ENCODE measurements at regions not wholly inside any gene's neighbourhood (a gene's known extent, or its start where the extent isn't known, plus 50 kb on each side); places are given as distances from the start of the nearest gene placed in this dataset.
"Not testable (repeated sequence)": the region's sequence is repeated elsewhere in the genome, so short reads cannot be mapped to it uniquely, and the experiment has no call there.

DNA sequence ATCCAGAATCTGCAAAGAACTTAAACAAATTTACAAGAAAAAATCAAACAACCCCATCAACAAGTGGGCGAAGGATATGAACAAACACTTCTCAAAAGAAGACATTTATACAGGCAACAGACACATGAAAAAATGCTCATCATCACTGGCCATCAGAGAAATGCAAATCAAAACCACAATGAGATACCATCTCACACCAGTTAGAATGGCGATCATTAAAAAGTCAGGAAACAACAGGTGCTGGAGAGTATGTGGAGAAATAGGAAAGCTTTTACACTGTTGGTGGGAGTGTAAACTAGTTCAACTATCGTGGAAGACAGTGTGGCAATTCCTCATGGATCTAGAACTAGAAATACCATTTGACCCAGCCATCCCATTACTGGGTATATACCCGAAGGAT lies 121.4 kb upstream of the RGS6 start:
- not testable (repeated sequence) for DNase-seq (ENCODE audit: extremely low spot score, insufficient read length, low read depth); FAIRE-seq

DNA sequence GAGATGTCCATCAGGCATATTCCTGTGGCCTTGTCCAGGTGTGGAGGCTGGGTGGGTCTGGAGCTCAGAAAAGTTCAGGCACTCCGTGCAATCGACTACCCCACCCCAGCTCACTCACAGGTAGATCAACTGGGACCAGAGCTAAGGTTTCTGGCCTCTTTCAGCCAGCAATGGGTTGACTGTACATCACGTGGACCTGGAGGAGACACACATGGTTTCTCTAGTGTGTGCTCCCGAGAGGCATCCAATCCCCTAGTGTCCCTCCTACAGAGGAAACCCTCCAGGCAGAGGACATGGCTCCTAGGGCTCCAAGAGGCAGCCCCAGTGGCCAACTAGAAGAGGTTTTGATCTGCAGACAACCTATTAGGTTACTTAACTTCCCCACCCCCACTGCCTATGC lies 119.5 kb upstream of the RGS6 start:
- FAIRE-seq (no peak), DNase-seq (ENCODE audit: extremely low spot score, insufficient read length, low read depth) (no peak)

GRCh38 chr14:71815110-71815509 lies 117.1 kb upstream of the RGS6 start:
- no peak for FAIRE-seq
- DNase-seq (ENCODE audit: extremely low spot score, insufficient read length, low read depth), result no peak

DNA sequence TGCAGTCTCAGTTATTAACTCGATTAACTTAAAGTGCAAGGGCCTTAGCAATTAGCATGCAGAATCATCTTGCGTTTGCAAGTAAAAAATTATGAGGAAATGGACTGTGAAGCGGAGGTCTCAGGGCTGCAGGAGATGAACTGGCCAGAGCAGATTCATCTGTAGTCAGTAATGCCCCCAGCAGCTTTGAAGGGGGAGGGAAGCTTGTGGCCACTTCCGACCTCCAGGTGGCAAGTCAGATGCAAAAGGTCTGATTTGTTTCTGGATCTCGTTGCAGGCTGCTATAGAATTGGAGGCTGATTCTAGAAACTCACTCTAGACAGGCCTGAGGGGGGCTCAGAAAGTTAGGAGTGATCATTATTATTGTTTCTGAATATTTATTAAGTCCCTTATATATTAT lies 107.4 kb upstream of the RGS6 start:
- DNase-seq (ENCODE audit: extremely low spot score, insufficient read length, low read depth), result no peak
- no peak for FAIRE-seq

GRCh38 chr14:71833476-71833875 lies 98.8 kb upstream of the RGS6 start:
- DNase-seq (ENCODE audit: extremely low spot score, insufficient read length, low read depth), result no peak
- FAIRE-seq, result no peak

DNA sequence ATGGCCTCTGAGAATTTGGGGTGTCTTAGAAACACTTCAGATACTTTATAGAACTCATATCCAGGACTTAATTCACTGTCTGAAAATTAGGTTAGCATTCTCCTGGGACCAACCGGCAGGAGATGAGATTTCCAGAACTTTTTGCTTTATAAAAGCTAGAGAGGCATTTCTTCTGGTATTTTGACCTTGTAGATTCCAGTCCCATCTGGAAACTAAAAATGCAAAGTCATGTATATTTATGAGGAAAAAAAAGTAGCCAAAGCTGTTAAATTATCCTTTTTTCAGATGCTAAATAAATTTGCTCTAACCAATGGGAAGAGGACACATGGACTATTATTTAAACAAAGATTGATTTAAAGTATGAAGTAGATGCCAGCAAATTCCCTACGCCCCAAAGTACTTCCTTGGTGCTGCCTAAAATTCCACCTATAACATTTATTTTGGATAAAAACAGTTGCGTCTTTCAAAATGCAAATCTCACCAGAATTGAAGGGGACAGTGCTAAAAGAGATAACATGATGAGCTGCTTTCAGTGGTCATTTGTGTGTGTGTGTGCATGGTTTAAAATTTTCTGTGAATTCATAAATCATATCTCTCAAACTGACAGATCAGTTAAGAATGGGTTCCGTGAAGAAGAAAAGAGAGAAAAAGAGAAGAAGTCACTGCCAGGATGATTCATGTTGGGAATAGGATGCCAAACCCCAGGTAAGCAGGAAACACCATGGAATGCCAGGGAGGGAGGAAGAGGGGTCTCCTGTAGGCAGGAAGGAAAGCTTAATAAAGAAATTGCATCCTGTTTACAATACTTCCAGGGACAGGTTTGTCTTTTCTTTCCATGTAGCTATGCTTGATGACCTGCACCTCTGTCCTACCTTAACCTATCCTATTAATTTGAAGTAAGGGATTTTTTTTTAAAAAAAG lies 97.7 kb upstream of the RGS6 start:
- FAIRE-seq (no peak), DNase-seq (ENCODE audit: extremely low spot score, insufficient read length, low read depth) (no peak)

DNA sequence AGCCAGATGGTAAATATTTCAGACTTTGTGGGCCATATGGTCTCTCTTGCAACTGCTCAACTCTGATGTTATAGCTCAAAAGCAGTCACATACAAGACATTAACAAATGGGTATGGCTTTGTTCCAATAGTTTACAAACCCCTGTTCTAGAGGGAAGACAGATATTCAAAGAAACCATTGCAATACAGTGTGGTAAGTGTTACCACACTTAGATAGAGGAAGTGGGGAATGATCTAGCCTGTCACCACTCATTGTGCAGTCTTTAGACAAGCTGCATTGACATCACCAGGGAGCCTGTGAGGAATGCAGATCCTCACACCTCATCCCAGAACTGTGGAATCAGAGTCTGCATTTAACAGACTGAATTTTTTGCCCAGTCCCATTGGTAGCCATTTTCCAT lies 80.0 kb upstream of the RGS6 start:
- no peak for FAIRE-seq
- no peak for DNase-seq (ENCODE audit: extremely low spot score, insufficient read length, low read depth)

DNA sequence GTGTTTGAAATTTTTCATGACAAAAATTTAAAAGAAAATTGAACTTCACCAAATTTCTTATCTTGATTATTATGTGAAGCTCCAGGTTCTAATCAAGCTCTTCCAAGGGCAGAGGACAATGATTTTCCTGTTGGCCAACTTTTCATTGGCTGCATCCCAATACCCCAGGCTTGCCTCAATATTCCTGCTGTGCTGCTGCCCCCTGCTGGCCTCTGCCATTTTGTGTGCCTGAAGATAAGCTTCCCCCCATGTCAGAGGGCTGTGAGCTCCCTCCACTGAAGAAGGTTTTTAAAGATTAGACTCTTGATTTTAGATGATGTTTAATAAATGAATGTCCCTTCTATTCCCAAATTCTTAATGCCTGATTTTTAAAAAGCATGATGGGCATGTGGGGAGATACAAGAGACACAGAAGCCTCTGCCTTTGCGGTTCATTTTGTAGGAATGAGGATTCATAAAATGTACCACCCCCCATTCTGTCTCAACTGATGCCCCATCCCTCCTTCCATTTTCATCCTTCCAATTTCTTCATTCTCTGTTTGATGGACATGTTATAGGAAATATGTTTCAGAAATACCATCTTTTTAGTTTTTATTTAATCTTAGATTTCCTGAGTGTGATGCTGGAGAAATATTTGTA lies 76.7 kb upstream of the RGS6 start:
- DNase-seq (ENCODE audit: extremely low spot score, insufficient read length, low read depth) (peak; percentile 33), FAIRE-seq (peak; percentile 74)

- DNase-seq (ENCODE audit: extremely low spot score, insufficient read length, low read depth) (no peak), FAIRE-seq (peak; percentile 80)
Measured at GRCh38 chr14:71856199-71856919, 75.9 kb upstream of the RGS6 start.

DNA sequence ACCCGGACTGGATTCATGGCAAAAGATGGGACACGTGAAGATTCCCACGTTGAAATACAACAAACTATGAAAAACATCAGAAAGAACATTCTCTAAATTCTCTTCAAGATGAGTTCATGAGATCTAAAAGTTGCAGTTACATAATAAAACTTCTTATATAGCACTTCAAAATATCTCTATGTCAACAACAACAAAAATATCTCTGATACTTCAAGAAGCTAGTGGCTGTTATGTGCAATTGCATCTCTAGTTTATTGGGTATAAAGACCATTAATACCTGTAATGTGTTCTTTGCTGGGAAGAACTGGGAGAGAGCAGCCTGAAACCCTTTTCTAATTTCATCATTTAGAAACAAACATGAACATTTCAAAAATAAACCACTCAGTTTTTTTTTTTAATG lies 69.2 kb upstream of the RGS6 start:
- FAIRE-seq, result no peak
- no peak for DNase-seq (ENCODE audit: extremely low spot score, insufficient read length, low read depth)

DNA sequence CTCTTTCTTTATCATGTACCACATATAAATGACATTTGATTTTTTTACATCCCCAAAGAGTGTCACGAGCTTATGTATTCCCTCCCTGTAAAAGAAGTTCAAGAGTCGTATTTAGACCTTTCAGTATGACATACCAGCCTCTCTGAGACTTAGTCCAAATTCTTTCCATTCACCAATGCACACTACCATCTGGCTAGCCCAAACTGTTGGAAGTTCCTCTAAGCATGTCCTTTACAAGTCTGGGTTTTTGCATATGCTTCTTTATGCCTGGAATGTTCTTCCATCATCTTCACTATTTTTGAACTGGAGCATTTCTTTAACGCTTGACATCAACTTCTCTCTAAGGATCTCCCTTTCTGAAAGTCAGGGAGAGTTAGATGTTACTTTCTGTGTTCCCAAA lies 68.5 kb upstream of the RGS6 start:
- no peak for FAIRE-seq
- DNase-seq (ENCODE audit: extremely low spot score, insufficient read length, low read depth), result no peak
